Osteocyte (in vitro differentiated cells): ENCODE measurements at regions not wholly inside any gene's neighbourhood (a gene's known extent, or its start where the extent isn't known, plus 50 kb on each side); places are given as distances from the start of the nearest gene placed in this dataset.
"Not testable (repeated sequence)": the region's sequence is repeated elsewhere in the genome, so short reads cannot be mapped to it uniquely, and the experiment has no call there.

Experiments
- DNase-seq: peaks from one replicate; pipeline ENCODE4 v3.0.0; 2021; ENCODE audit warnings: mixed read lengths; ENCODE audit not compliant: unreplicated experiment; ENCODE audit errors: extremely low spot score
- H3K27ac Mint-ChIP-seq: one replicate; pipeline ENCODE4 v1.8.0; 2021; ENCODE audit warnings: mild to moderate bottlenecking, mixed read lengths; ENCODE audit not compliant: unreplicated experiment
- H3K27me3 Mint-ChIP-seq: one replicate; pipeline ENCODE4 v1.8.0; 2021; ENCODE audit warnings: mixed read lengths; ENCODE audit not compliant: unreplicated experiment
- H3K36me3 Mint-ChIP-seq: one replicate; pipeline ENCODE4 v1.8.0; 2021; ENCODE audit warnings: mixed read lengths; ENCODE audit not compliant: unreplicated experiment
- H3K4me1 Mint-ChIP-seq: one replicate; pipeline ENCODE4 v1.8.0; 2021; ENCODE audit warnings: mixed read lengths; ENCODE audit not compliant: unreplicated experiment
- H3K4me3 Mint-ChIP-seq: one replicate; pipeline ENCODE4 v1.8.0; 2021; ENCODE audit warnings: mild to moderate bottlenecking, moderate library complexity, mixed read lengths; ENCODE audit not compliant: unreplicated experiment
- H3K9me3 Mint-ChIP-seq: one replicate; pipeline ENCODE4 v1.8.0; 2021; ENCODE audit warnings: mixed read lengths; ENCODE audit not compliant: unreplicated experiment
- TF ChIP-seq, protein P1 (sequence below): fragments of 200-600 bp; sonication (generic); IDR thresholded peaks from 2 replicates; pipeline ENCODE4 v1.5.0; 2021; ENCODE audit warnings: antibody characterized with exemption, mild to moderate bottlenecking, moderate library complexity

DNA sequence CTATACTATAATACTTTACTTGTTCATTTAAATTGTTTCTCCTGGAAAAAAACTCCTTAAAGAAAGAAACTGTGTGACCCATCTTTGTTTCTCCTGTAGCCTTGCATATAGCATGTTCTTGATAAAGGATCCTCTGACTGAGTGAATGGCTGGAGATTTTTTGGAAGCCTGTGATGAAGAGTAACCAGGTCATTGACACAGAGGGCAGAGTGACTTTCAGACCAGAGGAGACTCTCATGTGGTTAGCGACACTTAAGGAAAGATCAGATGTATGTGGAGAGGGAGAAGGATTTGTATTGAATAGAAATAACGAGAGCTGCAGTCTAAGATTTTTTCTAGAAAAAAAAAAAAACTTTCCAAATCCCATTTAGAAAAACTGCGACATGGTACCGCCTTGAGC lies 85.5 kb downstream of the TRIM43 start:
- DNase-seq, result no peak
- Mint-ChIP-seq H3K27me3 (peaks cover 29% of the 10 kb centered on the region), H3K4me1 (no peaks in the 10 kb centered on the region), H3K27ac (no peak overlapping the region), H3K36me3 (no peaks in the 10 kb centered on the region), H3K4me3 (no peak overlapping the region), H3K9me3 (no peaks in the 10 kb centered on the region)
- TF ChIP-seq, protein P1, sequence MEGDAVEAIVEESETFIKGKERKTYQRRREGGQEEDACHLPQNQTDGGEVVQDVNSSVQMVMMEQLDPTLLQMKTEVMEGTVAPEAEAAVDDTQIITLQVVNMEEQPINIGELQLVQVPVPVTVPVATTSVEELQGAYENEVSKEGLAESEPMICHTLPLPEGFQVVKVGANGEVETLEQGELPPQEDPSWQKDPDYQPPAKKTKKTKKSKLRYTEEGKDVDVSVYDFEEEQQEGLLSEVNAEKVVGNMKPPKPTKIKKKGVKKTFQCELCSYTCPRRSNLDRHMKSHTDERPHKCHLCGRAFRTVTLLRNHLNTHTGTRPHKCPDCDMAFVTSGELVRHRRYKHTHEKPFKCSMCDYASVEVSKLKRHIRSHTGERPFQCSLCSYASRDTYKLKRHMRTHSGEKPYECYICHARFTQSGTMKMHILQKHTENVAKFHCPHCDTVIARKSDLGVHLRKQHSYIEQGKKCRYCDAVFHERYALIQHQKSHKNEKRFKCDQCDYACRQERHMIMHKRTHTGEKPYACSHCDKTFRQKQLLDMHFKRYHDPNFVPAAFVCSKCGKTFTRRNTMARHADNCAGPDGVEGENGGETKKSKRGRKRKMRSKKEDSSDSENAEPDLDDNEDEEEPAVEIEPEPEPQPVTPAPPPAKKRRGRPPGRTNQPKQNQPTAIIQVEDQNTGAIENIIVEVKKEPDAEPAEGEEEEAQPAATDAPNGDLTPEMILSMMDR, result no peak

DNA sequence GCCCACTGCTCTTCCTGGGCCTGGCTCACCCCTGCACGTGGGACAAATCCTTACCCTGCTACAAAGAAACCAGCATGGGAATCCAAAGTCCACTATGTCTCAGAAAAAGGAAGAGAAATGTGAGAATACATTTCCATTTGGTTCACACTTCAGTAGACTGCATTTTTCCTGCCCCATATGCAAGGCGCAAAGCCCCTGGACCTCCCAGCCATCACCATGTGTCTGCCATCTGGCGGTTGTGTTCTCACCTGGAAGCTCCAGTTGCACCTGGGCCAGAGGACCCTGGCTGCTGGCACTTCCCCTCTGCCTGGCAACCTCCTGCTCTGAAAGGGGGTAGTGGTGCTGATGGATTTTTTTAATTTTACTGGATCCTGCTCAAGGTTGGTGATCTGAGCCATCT lies 86.0 kb downstream of the TRIM43 start:
- H3K27ac Mint-ChIP-seq, H3K4me1 Mint-ChIP-seq, DNase-seq, H3K9me3 Mint-ChIP-seq, H3K4me3 Mint-ChIP-seq, H3K36me3 Mint-ChIP-seq: not testable (repeated sequence)
- peaks cover 29% of the 10 kb centered on the region for H3K27me3 Mint-ChIP-seq

DNA sequence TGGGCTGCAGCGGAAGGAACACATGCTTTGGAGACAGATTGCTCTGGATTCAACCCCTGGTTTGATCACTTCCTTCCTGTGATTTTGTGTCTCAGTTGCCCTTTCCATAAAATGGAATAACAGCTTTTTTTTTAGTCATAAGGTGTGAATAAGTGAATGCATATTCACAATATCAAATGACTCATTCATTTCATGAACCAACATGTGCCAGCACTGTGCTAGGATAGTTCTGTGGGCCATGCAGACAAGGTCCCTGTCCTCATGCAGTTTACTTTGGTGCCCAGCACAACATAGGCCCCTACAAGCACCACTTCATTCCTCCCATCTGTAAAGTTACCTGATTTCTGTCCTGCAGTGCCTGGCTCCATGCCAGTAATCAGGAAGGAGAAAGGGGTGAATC lies 89.4 kb downstream of the TRIM43 start:
- not testable (repeated sequence) for DNase-seq, H3K9me3 Mint-ChIP-seq, H3K4me1 Mint-ChIP-seq, H3K27ac Mint-ChIP-seq, H3K36me3 Mint-ChIP-seq, H3K4me3 Mint-ChIP-seq
- H3K27me3 Mint-ChIP-seq, result peaks cover 17% of the 10 kb centered on the region

DNA sequence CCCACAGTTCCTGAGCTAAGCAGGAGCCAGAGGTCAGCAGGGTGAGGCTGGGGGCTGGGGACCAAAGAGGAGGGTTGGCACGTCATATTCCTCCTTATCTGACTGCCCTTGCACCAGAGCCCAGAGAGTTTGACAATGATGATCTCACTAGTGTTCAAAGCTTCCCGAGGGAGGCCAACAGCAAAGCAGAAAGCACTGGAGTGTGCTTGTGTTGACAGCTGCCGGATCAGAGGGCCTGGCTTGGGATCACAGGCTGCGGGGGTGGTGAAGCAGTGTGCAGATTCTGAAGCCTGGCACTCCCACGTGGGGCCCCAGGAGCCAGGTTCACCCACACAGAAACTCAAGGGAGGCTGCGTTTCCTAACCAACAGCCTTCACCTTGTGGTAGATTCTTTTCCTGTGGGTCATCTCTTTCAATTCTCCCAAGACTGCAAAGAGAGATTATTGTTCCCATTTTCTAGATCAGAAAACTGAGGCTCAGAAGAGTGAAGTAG lies 89.8 kb downstream of the TRIM43 start:
- DNase-seq, H3K4me1 Mint-ChIP-seq, H3K36me3 Mint-ChIP-seq, H3K27ac Mint-ChIP-seq, H3K9me3 Mint-ChIP-seq, H3K4me3 Mint-ChIP-seq: not testable (repeated sequence)
- peaks cover 17% of the 10 kb centered on the region for H3K27me3 Mint-ChIP-seq

DNA sequence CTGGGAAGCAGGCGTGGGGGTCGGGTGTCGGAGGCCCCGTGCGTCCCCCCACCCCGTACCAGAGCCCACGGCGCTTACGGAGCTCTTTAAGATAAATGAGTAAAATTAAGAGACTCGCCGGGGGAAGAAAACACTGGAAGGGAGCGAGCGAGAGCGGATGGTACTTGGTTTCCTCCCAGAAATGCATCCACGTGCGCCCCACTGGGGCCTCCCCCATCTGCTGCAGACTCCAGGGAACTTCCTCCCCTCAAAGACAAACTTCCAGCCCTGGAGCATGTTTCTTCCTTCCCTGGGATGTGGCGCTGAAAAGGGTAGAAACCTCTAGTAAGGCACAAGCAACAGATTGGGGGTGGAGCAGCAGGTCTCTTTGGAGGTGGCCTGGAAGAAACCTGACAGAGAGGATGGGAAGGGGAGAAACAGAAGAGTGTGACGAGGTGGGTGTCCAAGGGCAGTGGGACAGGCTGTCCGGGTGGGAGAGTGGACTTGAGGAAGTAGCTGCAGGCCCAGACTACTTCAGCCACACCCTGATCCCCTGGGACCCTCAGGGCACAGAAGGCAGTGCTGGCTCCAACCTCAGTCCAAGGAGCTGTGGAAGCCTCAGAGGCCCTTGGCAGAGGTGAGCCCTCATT lies 91.2 kb downstream of the TRIM43 start:
- not testable (repeated sequence) for H3K27ac Mint-ChIP-seq, DNase-seq, H3K4me1 Mint-ChIP-seq, H3K9me3 Mint-ChIP-seq, H3K36me3 Mint-ChIP-seq, H3K4me3 Mint-ChIP-seq
- H3K27me3 Mint-ChIP-seq, result peaks cover 18% of the 10 kb centered on the region

DNA sequence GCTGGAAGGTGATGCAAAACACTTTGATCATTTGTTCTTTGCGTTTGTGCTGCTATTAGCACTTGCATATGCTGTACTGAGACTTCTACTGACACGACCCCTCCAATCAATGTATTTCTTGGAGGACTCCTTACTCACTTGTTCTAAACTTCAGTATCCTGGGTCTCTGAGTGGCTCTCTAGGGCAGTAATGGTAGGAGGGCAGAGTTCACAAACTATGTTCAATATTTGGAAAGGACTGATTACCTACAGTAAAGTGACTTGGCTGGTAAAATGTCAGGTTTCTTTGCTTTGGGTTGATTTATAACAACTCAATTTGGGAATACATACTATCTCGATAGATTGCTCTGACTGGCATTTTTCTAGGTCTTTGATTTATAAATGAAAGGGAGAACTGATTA lies 93.7 kb downstream of the TRIM43 start:
- TF ChIP-seq, protein P1, result no peak
- DNase-seq, result no peak
- Mint-ChIP-seq H3K36me3 (no peaks in the 10 kb centered on the region), H3K27ac (no peak overlapping the region), H3K4me1 (no peaks in the 10 kb centered on the region), H3K9me3 (no peaks in the 10 kb centered on the region), H3K27me3 (peaks cover 16% of the 10 kb centered on the region), H3K4me3 (no peak overlapping the region)

DNA sequence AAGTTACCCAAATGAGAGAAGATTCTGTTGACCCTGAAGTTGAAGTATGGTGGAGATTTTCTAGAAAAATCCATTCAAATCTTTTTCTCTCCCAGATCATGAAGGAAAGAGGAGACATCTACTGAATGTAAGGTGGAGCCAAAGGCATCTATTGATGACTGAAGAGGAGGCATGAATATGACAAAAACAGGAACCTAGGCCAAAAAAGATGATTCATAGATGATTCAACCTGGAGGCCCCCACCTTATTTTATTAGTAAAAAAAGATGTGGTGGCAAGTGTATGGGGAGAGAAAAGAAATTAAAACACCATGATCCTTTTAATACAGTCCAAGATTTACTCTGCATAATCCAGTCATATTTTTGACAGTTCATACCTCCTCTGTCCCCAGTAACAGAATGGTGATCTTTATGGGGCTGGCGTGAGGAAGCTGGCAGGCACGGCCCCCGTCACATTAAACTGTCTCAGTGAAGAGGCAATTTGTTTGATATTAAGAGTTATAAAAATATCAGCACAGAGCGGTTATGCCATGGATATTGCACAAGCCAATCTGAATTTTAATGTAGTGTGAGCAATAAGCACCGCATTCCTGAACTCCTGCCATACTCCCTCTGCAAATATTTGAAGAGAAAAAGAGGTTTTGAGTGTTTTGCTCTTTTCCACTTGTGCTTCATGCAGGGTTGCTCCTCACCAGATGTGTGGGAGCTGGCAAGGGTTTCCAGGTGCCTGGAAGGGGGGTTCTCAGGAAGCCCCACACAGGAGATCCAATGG lies 94.4 kb downstream of the TRIM43 start:
- not testable (repeated sequence) for H3K27ac Mint-ChIP-seq, H3K4me1 Mint-ChIP-seq, DNase-seq, H3K9me3 Mint-ChIP-seq, H3K4me3 Mint-ChIP-seq, H3K36me3 Mint-ChIP-seq
- H3K27me3 Mint-ChIP-seq, result peaks cover 16% of the 10 kb centered on the region

DNA sequence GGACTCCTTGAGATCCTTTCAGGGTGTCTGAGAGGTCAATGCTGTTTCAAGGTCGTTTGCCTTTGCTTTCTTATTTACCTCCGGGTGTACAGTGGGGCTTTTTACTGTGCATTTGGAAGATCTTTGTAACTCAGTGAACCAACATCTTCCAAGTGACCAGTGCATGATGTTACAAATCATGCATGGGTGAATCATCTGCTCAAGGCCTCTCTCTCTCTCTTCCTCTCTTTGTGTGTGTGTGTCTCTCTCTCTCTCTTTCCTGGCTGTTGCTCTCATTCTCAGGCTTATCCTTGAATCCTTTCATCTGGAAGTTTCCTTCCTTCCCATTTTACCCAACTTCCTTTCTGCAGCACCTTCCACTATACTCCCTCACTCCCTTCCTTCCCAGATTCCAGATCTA lies 96.1 kb downstream of the TRIM43 start:
- not testable (repeated sequence) for H3K9me3 Mint-ChIP-seq, H3K4me1 Mint-ChIP-seq, H3K4me3 Mint-ChIP-seq, H3K27ac Mint-ChIP-seq, H3K36me3 Mint-ChIP-seq, DNase-seq
- H3K27me3 Mint-ChIP-seq, result peaks cover 16% of the 10 kb centered on the region

DNA sequence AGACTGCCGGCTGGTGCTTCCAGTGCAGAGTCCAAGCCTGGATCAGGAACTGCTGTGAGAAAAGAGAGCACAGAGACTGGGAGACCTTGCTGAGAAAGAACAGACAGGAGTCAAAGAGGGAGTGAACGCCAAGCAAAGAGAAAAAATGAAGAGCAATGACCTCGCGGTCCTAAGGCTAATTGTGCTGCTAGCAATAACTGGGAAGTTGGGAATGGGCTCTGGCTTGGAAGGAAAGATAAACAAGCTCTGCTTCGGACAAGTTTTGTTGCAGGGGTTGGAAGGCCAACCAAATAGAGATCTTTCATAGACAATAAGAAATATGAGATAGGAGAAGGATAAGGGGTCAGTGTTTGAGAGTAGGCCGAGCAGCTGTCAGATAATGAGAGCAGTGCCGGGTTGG lies 99.4 kb downstream of the TRIM43 start:
- not testable (repeated sequence) for DNase-seq, H3K4me3 Mint-ChIP-seq, H3K9me3 Mint-ChIP-seq, H3K4me1 Mint-ChIP-seq, H3K36me3 Mint-ChIP-seq, H3K27ac Mint-ChIP-seq
- H3K27me3 Mint-ChIP-seq, result peaks cover 13% of the 10 kb centered on the region

DNA sequence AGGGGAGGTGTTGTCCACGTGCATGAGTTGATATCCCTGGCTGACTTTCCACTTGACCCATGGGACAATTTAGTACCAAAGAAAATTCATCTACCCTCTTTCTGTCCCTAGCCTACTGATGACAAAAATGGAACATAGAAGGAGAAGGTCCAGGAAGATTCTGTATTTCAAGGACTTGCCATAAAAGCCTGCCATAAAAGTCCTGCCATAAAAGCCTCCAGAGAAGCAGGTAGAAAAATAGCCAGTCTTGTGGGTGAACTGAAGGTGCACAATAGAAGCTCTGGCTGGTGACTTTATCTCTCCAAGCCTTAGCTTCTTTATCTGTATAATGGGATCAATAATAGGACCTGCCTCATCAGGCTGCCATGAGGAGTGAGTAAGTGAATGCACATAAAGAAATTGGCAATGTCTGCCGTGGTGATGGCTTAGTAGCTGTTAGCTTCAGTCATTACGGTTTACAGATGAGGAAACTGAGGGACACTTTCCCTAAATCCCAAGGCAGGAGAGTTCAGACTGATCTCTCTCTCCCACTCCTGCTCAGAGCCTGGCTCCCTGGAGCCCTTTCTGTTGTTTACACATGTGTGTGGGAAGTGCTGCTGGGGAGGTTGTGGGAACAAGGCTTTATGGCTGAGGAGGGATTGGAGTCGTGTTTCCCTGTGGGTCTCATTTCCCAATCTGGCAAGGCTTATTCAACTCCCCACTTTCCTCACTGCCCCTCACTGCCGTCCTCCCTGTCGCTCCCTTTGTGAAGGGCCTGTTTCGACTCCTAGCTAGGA lies 101.5 kb downstream of the TRIM43 start:
- H3K9me3 Mint-ChIP-seq, H3K4me3 Mint-ChIP-seq, H3K27ac Mint-ChIP-seq, H3K36me3 Mint-ChIP-seq, H3K4me1 Mint-ChIP-seq, DNase-seq: not testable (repeated sequence)
- H3K27me3 Mint-ChIP-seq, result peaks cover 15% of the 10 kb centered on the region
